ENCODE measurements at regions not wholly inside any gene's neighbourhood (a gene's known extent, or its start where the extent isn't known, plus 50 kb on each side); places are given as distances from the start of the nearest gene placed in this dataset.

DNA sequence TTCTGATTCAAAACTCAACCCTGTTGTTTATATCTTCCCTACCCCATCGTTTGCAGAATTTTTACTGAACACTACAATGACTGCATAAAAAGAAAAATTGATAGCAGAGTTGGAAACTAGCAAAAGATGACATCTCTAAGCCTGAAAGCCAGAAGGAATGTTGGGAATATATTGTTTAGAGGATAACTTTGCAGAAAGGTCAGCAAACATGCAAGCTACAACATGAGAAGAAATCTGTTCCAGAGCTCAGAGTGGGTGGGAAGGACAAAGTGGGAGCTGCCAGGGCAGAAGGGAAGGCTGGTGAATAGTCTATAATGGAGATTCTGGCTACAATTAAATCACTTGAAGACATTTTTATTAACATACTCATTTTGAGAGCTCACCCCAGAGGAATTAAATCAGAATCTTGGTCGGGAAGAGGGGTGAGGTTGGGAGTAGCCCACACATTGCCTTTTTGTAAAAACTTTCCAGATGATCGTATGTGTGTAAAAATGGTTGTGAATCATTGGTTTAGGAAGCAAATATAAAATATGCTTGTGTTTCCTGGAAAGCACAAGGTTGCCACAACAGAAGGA lies 574.8 kb downstream of the FLRT2 start:
- Histone ChIP-seq H2AFZ (ENCODE audit: control insufficient read depth, low read depth, low read length) (no peak overlapping the region), H3K4me3 (no peak overlapping the region), H3K79me2 (ENCODE audit: control insufficient read depth, insufficient read depth, low read length) (no peaks in the 10 kb centered on the region), H3K4me2 (ENCODE audit: control insufficient read depth, insufficient read depth) (no peak overlapping the region), H3K27me3 (replicated peaks in 1 of 2; ENCODE audit: control insufficient read depth in 2 of 2, insufficient read depth in 2 of 2, low read length in 1 of 2) (no peaks in the 10 kb centered on the region), H3K4me1 (ENCODE audit: control insufficient read depth, insufficient read depth, low read length) (no peaks in the 10 kb centered on the region), H3K9me3 (replicated peaks; ENCODE audit: control insufficient read depth, insufficient read depth, low read length) (no peaks in the 10 kb centered on the region), H3K9ac (ENCODE audit: control insufficient read depth, insufficient read depth, low read length) (no peak overlapping the region), H3K36me3 (ENCODE audit: control insufficient read depth in 2 of 2, insufficient read depth in 2 of 2, low read length in 1 of 2) (no peaks in the 10 kb centered on the region), H3K27ac (ENCODE audit: control insufficient read depth, insufficient read depth) (no peak overlapping the region), H4K20me1 (ENCODE audit: control insufficient read depth, insufficient read depth) (no peaks in the 10 kb centered on the region)
- DNase-seq (ENCODE audit: low read depth, low spot score) (no peak), FAIRE-seq (no peak), ATAC-seq (no peak)
- POLR2A ChIA-PET: no interaction called here
- CTCF ChIA-PET: no interaction called here
- BruUV-seq (replicated peaks): no TSS peak
- SMC1A ChIA-PET (ENCODE audit: uncharacterized antibody, unreplicated experiment): no interaction called here
- RAD21 ChIA-PET (ENCODE audit: unreplicated experiment): no interaction called here
- intact Hi-C loops (cut with micrococcal nuclease; ENCODE audit: unreplicated experiment) (no loop called here), in situ Hi-C loops (cut with MboI) (no loop called here)
- 21% methylated on average over 3 of the region's 3 CpGs for WGBS (ENCODE audit: insufficient coverage, insufficient replicate concordance, low lambda C conversion rate, missing lambda C conversion rate)
- TF ChIP-seq, protein P1, sequence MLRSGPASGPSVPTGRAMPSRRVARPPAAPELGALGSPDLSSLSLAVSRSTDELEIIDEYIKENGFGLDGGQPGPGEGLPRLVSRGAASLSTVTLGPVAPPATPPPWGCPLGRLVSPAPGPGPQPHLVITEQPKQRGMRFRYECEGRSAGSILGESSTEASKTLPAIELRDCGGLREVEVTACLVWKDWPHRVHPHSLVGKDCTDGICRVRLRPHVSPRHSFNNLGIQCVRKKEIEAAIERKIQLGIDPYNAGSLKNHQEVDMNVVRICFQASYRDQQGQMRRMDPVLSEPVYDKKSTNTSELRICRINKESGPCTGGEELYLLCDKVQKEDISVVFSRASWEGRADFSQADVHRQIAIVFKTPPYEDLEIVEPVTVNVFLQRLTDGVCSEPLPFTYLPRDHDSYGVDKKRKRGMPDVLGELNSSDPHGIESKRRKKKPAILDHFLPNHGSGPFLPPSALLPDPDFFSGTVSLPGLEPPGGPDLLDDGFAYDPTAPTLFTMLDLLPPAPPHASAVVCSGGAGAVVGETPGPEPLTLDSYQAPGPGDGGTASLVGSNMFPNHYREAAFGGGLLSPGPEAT (IDR thresholded peaks at IDR 0.05; ENCODE audit: low read depth): no peak
- no peak for TF ChIP-seq MXI1 (IDR thresholded peaks at IDR 0.05; ENCODE audit: low read depth, low read length)
- TF ChIP-seq SREBF2 (IDR thresholded peaks at IDR 0.05; ENCODE audit: low read length): no peak
- TF ChIP-seq, protein P2, sequence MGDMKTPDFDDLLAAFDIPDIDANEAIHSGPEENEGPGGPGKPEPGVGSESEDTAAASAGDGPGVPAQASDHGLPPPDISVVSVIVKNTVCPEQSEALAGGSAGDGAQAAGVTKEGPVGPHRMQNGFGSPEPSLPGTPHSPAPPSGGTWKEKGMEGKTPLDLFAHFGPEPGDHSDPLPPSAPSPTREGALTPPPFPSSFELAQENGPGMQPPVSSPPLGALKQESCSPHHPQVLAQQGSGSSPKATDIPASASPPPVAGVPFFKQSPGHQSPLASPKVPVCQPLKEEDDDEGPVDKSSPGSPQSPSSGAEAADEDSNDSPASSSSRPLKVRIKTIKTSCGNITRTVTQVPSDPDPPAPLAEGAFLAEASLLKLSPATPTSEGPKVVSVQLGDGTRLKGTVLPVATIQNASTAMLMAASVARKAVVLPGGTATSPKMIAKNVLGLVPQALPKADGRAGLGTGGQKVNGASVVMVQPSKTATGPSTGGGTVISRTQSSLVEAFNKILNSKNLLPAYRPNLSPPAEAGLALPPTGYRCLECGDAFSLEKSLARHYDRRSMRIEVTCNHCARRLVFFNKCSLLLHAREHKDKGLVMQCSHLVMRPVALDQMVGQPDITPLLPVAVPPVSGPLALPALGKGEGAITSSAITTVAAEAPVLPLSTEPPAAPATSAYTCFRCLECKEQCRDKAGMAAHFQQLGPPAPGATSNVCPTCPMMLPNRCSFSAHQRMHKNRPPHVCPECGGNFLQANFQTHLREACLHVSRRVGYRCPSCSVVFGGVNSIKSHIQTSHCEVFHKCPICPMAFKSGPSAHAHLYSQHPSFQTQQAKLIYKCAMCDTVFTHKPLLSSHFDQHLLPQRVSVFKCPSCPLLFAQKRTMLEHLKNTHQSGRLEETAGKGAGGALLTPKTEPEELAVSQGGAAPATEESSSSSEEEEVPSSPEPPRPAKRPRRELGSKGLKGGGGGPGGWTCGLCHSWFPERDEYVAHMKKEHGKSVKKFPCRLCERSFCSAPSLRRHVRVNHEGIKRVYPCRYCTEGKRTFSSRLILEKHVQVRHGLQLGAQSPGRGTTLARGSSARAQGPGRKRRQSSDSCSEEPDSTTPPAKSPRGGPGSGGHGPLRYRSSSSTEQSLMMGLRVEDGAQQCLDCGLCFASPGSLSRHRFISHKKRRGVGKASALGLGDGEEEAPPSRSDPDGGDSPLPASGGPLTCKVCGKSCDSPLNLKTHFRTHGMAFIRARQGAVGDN (IDR thresholded peaks at IDR 0.05): no peak
- TF ChIP-seq, protein P3, sequence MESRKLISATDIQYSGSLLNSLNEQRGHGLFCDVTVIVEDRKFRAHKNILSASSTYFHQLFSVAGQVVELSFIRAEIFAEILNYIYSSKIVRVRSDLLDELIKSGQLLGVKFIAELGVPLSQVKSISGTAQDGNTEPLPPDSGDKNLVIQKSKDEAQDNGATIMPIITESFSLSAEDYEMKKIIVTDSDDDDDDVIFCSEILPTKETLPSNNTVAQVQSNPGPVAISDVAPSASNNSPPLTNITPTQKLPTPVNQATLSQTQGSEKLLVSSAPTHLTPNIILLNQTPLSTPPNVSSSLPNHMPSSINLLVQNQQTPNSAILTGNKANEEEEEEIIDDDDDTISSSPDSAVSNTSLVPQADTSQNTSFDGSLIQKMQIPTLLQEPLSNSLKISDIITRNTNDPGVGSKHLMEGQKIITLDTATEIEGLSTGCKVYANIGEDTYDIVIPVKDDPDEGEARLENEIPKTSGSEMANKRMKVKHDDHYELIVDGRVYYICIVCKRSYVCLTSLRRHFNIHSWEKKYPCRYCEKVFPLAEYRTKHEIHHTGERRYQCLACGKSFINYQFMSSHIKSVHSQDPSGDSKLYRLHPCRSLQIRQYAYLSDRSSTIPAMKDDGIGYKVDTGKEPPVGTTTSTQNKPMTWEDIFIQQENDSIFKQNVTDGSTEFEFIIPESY (IDR thresholded peaks at IDR 0.05): no peak
- TF ChIP-seq MYB (IDR thresholded peaks at IDR 0.05; ENCODE audit: borderline replicate concordance, low read depth, low read length): no peak
- TF ChIP-seq CUX1 (IDR thresholded peaks at IDR 0.05; ENCODE audit: insufficient replicate concordance, low read depth, low read length): no peak
- no peak for TF ChIP-seq MTA3 (IDR thresholded peaks at IDR 0.05; ENCODE audit: borderline replicate concordance, low read length)
- no peak for TF ChIP-seq NR2C1 (IDR thresholded peaks at IDR 0.05)
- TF ChIP-seq ZNF207 (IDR thresholded peaks at IDR 0.05; ENCODE audit: borderline replicate concordance): no peak
- no peak for TF ChIP-seq FOXM1 (IDR thresholded peaks at IDR 0.05; ENCODE audit: low read depth, low read length)
- no peak for TF ChIP-seq MTA2 (IDR thresholded peaks at IDR 0.05; ENCODE audit: low read depth)
